Vagina (tissue), 2 donors: ENCODE measurements at regions not wholly inside any gene's neighbourhood (a gene's known extent, or its start where the extent isn't known, plus 50 kb on each side); places are given as distances from the start of the nearest gene placed in this dataset.
"Not testable (repeated sequence)": the region's sequence is repeated elsewhere in the genome, so short reads cannot be mapped to it uniquely, and the experiment has no call there.

ENCODE experiments used
- POLR2A ChIP-seq, 2 donors: fragments of 450-650 bp; IDR thresholded peaks; one replicate each; pipeline ENCODE4 v1.6.1; 2017; ENCODE audit warnings: antibody characterized with exemption in 2 of 2, mild to moderate bottlenecking in 2 of 2, moderate library complexity in 2 of 2
- TF ChIP-seq, protein P1 (sequence below), 3 experiments: fragments of 450-650 bp in 2 of 3; fragments of 200-600 bp in 1 of 3; sonication (generic) in 1 of 3; IDR thresholded peaks; one replicate each; pipeline ENCODE4 v1.5.1; 2017 to 2019; ENCODE audit warnings: antibody characterized with exemption in 3 of 3, mild to moderate bottlenecking in 2 of 3, moderate library complexity in 2 of 3

DNA sequence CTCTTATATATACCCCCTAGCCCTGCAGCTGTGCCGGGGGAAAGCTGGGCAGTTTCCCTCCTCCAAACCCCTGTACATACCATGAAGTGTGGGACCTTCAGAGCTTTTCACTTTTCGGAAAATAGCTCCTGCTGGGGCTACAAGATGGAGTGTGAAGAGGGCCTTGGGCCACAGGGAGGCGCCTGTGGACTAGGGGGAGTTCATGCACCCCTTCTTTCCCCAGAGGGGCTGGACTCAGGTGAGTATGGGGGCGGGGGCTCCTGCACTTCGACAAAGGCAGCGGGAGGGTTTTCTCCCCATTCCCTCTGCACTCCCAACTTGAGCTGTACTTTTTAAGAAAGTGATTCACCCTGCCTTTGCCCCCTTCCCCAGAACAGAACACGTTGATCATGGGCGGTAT lies 122.5 kb downstream of the SEPTIN14 start:
- not testable (repeated sequence) for TF ChIP-seq POLR2A (IDR thresholded peaks at IDR 0.05)
- TF ChIP-seq, protein P1, sequence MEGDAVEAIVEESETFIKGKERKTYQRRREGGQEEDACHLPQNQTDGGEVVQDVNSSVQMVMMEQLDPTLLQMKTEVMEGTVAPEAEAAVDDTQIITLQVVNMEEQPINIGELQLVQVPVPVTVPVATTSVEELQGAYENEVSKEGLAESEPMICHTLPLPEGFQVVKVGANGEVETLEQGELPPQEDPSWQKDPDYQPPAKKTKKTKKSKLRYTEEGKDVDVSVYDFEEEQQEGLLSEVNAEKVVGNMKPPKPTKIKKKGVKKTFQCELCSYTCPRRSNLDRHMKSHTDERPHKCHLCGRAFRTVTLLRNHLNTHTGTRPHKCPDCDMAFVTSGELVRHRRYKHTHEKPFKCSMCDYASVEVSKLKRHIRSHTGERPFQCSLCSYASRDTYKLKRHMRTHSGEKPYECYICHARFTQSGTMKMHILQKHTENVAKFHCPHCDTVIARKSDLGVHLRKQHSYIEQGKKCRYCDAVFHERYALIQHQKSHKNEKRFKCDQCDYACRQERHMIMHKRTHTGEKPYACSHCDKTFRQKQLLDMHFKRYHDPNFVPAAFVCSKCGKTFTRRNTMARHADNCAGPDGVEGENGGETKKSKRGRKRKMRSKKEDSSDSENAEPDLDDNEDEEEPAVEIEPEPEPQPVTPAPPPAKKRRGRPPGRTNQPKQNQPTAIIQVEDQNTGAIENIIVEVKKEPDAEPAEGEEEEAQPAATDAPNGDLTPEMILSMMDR (IDR thresholded peaks at IDR 0.05), result not testable (repeated sequence)
